CD4-positive, alpha-beta memory T cell (primary cell): ENCODE measurements at regions not wholly inside any gene's neighbourhood (a gene's known extent, or its start where the extent isn't known, plus 50 kb on each side); places are given as distances from the start of the nearest gene placed in this dataset.

Experiments
- CTCF ChIA-PET: fragments of 350-600 bp; sonication (Branson Sonifier 250); formaldehyde crosslinking; loops from one replicate; lab custom pipeline; 2021; ENCODE audit warnings: inconsistent platforms; ENCODE audit not compliant: partially characterized antibody; lab: Charles Lee
- POLR2A ChIA-PET: fragments of 350-600 bp; sonication (Branson Sonifier 250); formaldehyde crosslinking; loops from one replicate; lab custom pipeline; 2021; ENCODE audit not compliant: partially characterized antibody; lab: Charles Lee
- DNase-seq, 5 donors: peaks; one replicate each; pipeline versions ENCODE4 v3.0.0 to v3.0.0-alpha.2; 2020 to 2022; ENCODE audit warnings: mixed read lengths in 1 of 5
- H3K27ac ChIP-seq: one replicate; pipeline ENCODE4 v1.7.0; 2013; ENCODE audit warnings: low read depth, low read length
- H3K27me3 ChIP-seq: 2 replicates; pipeline ENCODE4 v1.7.0; 2013; ENCODE audit warnings: mild to moderate bottlenecking, low read length, moderate library complexity; ENCODE audit not compliant: insufficient read depth
- H3K36me3 ChIP-seq: 2 replicates; pipeline ENCODE4 v1.7.0; 2013; ENCODE audit warnings: mild to moderate bottlenecking, low read length, moderate library complexity; ENCODE audit not compliant: insufficient read depth
- H3K4me1 ChIP-seq: 2 replicates; pipeline ENCODE4 v1.7.0; 2013; ENCODE audit warnings: mild to moderate bottlenecking, low read length, moderate library complexity; ENCODE audit not compliant: insufficient read depth
- H3K4me3 ChIP-seq, 2 donors: one replicate each; pipeline ENCODE4 v1.7.0; 2013; ENCODE audit warnings: low read length in 2 of 2, mild to moderate bottlenecking in 1 of 2
- H3K9me3 ChIP-seq, 2 donors: one replicate each; pipeline ENCODE4 v1.7.0; 2013; ENCODE audit warnings: low read length in 2 of 2, control low read depth in 1 of 2; ENCODE audit not compliant: control insufficient read depth in 1 of 2
- H3K27ac Mint-ChIP-seq, 7 donors: one replicate each; pipeline ENCODE4 v1.8.0; 2020 to 2021; ENCODE audit warnings: mixed read lengths in 7 of 7, mild to moderate bottlenecking in 6 of 7, inconsistent platforms in 3 of 7, moderate library complexity in 3 of 7
- H3K27me3 Mint-ChIP-seq, 2 donors: one replicate each; pipeline ENCODE4 v1.8.0; 2020 to 2021; ENCODE audit warnings: mixed read lengths in 2 of 2
- H3K36me3 Mint-ChIP-seq, 2 donors: one replicate each; pipeline ENCODE4 v1.8.0; 2020 to 2021; ENCODE audit warnings: mixed read lengths in 2 of 2, inconsistent platforms in 1 of 2, mild to moderate bottlenecking in 1 of 2
- H3K4me1 Mint-ChIP-seq, 4 donors: one replicate each; pipeline ENCODE4 v1.8.0; 2020 to 2021; ENCODE audit warnings: mixed read lengths in 4 of 4, mild to moderate bottlenecking in 1 of 4
- H3K4me3 Mint-ChIP-seq, 8 donors: one replicate each; pipeline ENCODE4 v1.8.0; 2020 to 2021; ENCODE audit warnings: mixed read lengths in 8 of 8, mild to moderate bottlenecking in 7 of 8, moderate library complexity in 6 of 8, inconsistent platforms in 3 of 8
- H3K9me3 Mint-ChIP-seq, 8 donors: one replicate each; pipeline ENCODE4 v1.8.0; 2020 to 2021; ENCODE audit warnings: mixed read lengths in 8 of 8, mild to moderate bottlenecking in 5 of 8, inconsistent platforms in 3 of 8, moderate library complexity in 1 of 8
- intact Hi-C: fragments of 100-400 bp; cut with micrococcal nuclease; formaldehyde crosslinking; loops from one replicate; pipeline ENCODE4 v1.15.1; 2023

- intact Hi-C loops, result no loop called here
- CTCF ChIA-PET, result no interaction called here
- H3K4me1 ChIP-seq, result no peaks in the 10 kb centered on the region
- H3K4me1 Mint-ChIP-seq, result no peaks in the 10 kb centered on the region
- H3K9me3 Mint-ChIP-seq, result peaks cover 0 to 5% (median 0%) of the 10 kb centered on the region in 8 donors
- H3K27ac ChIP-seq, result no peak overlapping the region
- POLR2A ChIA-PET, result no interaction called here
- no peaks in the 10 kb centered on the region for H3K27me3 ChIP-seq
- no peak overlapping the region for H3K27ac Mint-ChIP-seq
- no peak for DNase-seq
- H3K36me3 Mint-ChIP-seq, result no peaks in the 10 kb centered on the region
- no peaks in the 10 kb centered on the region for H3K36me3 ChIP-seq
- H3K9me3 ChIP-seq, result no peaks in the 10 kb centered on the region
- H3K4me3 Mint-ChIP-seq, result no peak overlapping the region
- no peak overlapping the region for H3K4me3 ChIP-seq
- H3K27me3 Mint-ChIP-seq, result peaks cover 2 to 4% of the 10 kb centered on the region in 2 donors
Measured at GRCh38 chr22:49176956-49177355, 650.7 kb downstream of the BRD1 start.

GRCh38 chr22:49170053-49170452, 657.6 kb downstream of the BRD1 start:
- H3K36me3 ChIP-seq, result no peaks in the 10 kb centered on the region
- intact Hi-C loops, result no loop called here
- ChIA-PET CTCF (no interaction called here), POLR2A (no interaction called here)
- no peaks in the 10 kb centered on the region for H3K4me1 ChIP-seq
- no peaks in the 10 kb centered on the region for H3K4me1 Mint-ChIP-seq
- H3K4me3 ChIP-seq, result no peak overlapping the region
- no peak overlapping the region for H3K27ac Mint-ChIP-seq
- peaks cover 0 to 16% (median 8%) of the 10 kb centered on the region in 8 donors for H3K9me3 Mint-ChIP-seq
- H3K9me3 ChIP-seq, result no peaks in the 10 kb centered on the region
- no peaks in the 10 kb centered on the region for H3K27me3 ChIP-seq
- no peak overlapping the region for H3K4me3 Mint-ChIP-seq
- DNase-seq, result no peak
- no peak overlapping the region for H3K27ac ChIP-seq
- H3K36me3 Mint-ChIP-seq, result no peaks in the 10 kb centered on the region
- H3K27me3 Mint-ChIP-seq, result peaks cover 2 to 3% of the 10 kb centered on the region in 2 donors

- Mint-ChIP-seq H3K27ac (no peak overlapping the region), H3K36me3 (no peaks in the 10 kb centered on the region), H3K4me3 (no peak overlapping the region), H3K4me1 (no peaks in the 10 kb centered on the region), H3K27me3 (peaks cover 0 to 3% of the 10 kb centered on the region in 2 donors), H3K9me3 (peaks cover 0 to 16% (median 8%) of the 10 kb centered on the region in 8 donors)
- intact Hi-C loops, result no loop called here
- Histone ChIP-seq H3K27ac (no peak overlapping the region), H3K9me3 (no peaks in the 10 kb centered on the region), H3K27me3 (no peaks in the 10 kb centered on the region), H3K4me1 (no peaks in the 10 kb centered on the region), H3K36me3 (no peaks in the 10 kb centered on the region), H3K4me3 (no peak overlapping the region)
- CTCF ChIA-PET, result no interaction called here
- POLR2A ChIA-PET, result no interaction called here
- no peak for DNase-seq
Measured at GRCh38 chr22:49169074-49169744, 658.5 kb downstream of the BRD1 start.

- CTCF ChIA-PET, result no interaction called here
- Mint-ChIP-seq H3K36me3 (no peaks in the 10 kb centered on the region), H3K27ac (no peak overlapping the region), H3K27me3 (peaks cover 0 to 3% of the 10 kb centered on the region in 2 donors), H3K9me3 (peaks cover 0 to 16% (median 8%) of the 10 kb centered on the region in 8 donors), H3K4me3 (no peak overlapping the region), H3K4me1 (no peaks in the 10 kb centered on the region)
- no peak overlapping the region for H3K27ac ChIP-seq
- POLR2A ChIA-PET, result no interaction called here
- no peak overlapping the region for H3K4me3 ChIP-seq
- intact Hi-C loops, result no loop called here
- no peaks in the 10 kb centered on the region for H3K27me3 ChIP-seq
- no peaks in the 10 kb centered on the region for H3K9me3 ChIP-seq
- H3K36me3 ChIP-seq, result no peaks in the 10 kb centered on the region
- no peak for DNase-seq
- H3K4me1 ChIP-seq, result no peaks in the 10 kb centered on the region
Measured at GRCh38 chr22:49168219-49168813, 659.4 kb downstream of the BRD1 start.

- H3K4me3 Mint-ChIP-seq, result no peak overlapping the region
- CTCF ChIA-PET, result no interaction called here
Measured at GRCh38 chr22:49166746-49167145, 660.9 kb downstream of the BRD1 start.

GRCh38 chr22:49166211-49166610, 661.5 kb downstream of the BRD1 start:
- no peaks in the 10 kb centered on the region for H3K36me3 Mint-ChIP-seq
- no peak overlapping the region for H3K4me3 Mint-ChIP-seq
- H3K27me3 ChIP-seq, result no peaks in the 10 kb centered on the region
- intact Hi-C loops, result no loop called here
- H3K36me3 ChIP-seq, result no peaks in the 10 kb centered on the region
- ChIA-PET POLR2A (no interaction called here), CTCF (no interaction called here)
- H3K9me3 ChIP-seq, result no peaks in the 10 kb centered on the region
- no peak overlapping the region for H3K4me3 ChIP-seq
- no peaks in the 10 kb centered on the region for H3K4me1 Mint-ChIP-seq
- peaks cover 0 to 9% (median 2%) of the 10 kb centered on the region in 8 donors for H3K9me3 Mint-ChIP-seq
- H3K27ac ChIP-seq, result no peak overlapping the region
- H3K27me3 Mint-ChIP-seq, result peaks cover 3 to 5% of the 10 kb centered on the region in 2 donors
- DNase-seq, result no peak
- no peak overlapping the region for H3K27ac Mint-ChIP-seq
- H3K4me1 ChIP-seq, result no peaks in the 10 kb centered on the region

More at GRCh38 chr22:49166746-49167145, 660.9 kb downstream of the BRD1 start:
- no peak for DNase-seq
- Mint-ChIP-seq H3K27me3 (peaks cover 3 to 5% of the 10 kb centered on the region in 2 donors), H3K36me3 (no peaks in the 10 kb centered on the region), H3K9me3 (peaks cover 0 to 12% (median 5%) of the 10 kb centered on the region in 8 donors), H3K4me1 (no peaks in the 10 kb centered on the region), H3K27ac (no peak overlapping the region)
- intact Hi-C loops, result no loop called here
- POLR2A ChIA-PET, result no interaction called here
- H3K9me3 ChIP-seq, result no peaks in the 10 kb centered on the region
- no peaks in the 10 kb centered on the region for H3K36me3 ChIP-seq
- H3K27me3 ChIP-seq, result no peaks in the 10 kb centered on the region
- H3K4me1 ChIP-seq, result no peaks in the 10 kb centered on the region
- no peak overlapping the region for H3K27ac ChIP-seq
- H3K4me3 ChIP-seq, result no peak overlapping the region

- ChIA-PET POLR2A (no interaction called here), CTCF (no interaction called here)
- intact Hi-C loops, result no loop called here
- H3K36me3 ChIP-seq, result no peaks in the 10 kb centered on the region
- no peaks in the 10 kb centered on the region for H3K27me3 ChIP-seq
- peaks cover 5% of the 10 kb centered on the region in 2 donors for H3K27me3 Mint-ChIP-seq
- no peaks in the 10 kb centered on the region for H3K4me1 Mint-ChIP-seq
- peaks cover 0 to 7% (median 0%) of the 10 kb centered on the region in 8 donors for H3K9me3 Mint-ChIP-seq
- H3K4me1 ChIP-seq, result no peaks in the 10 kb centered on the region
- no peaks in the 10 kb centered on the region for H3K36me3 Mint-ChIP-seq
- H3K27ac Mint-ChIP-seq, result no peak overlapping the region
- no peak overlapping the region for H3K4me3 Mint-ChIP-seq
- no peak overlapping the region for H3K27ac ChIP-seq
- H3K9me3 ChIP-seq, result no peaks in the 10 kb centered on the region
- no peak overlapping the region for H3K4me3 ChIP-seq
- no peak for DNase-seq
Measured at GRCh38 chr22:49164773-49165320, 662.8 kb downstream of the BRD1 start.
